Peyer's patch (tissue), 4 donors: ENCODE measurements at regions not wholly inside any gene's neighbourhood (a gene's known extent, or its start where the extent isn't known, plus 50 kb on each side); places are given as distances from the start of the nearest gene placed in this dataset.

Experiments
- POLR2A ChIP-seq, 2 donors: fragments of 450-650 bp; IDR thresholded peaks; one replicate each; pipeline ENCODE4 v1.5.1; 2017; ENCODE audit warnings: antibody characterized with exemption in 2 of 2, mild to moderate bottlenecking in 2 of 2, moderate library complexity in 2 of 2
- TF ChIP-seq, protein P1 (sequence below), 6 experiments: fragments of 450-650 bp in 4 of 6; fragments of 200-600 bp in 2 of 6; sonication (generic) in 1 of 6; IDR thresholded peaks; one replicate each; pipeline ENCODE4 v1.5.1; 2017 to 2019; ENCODE audit warnings: antibody characterized with exemption in 6 of 6, mild to moderate bottlenecking in 3 of 6, moderate library complexity in 1 of 6

DNA sequence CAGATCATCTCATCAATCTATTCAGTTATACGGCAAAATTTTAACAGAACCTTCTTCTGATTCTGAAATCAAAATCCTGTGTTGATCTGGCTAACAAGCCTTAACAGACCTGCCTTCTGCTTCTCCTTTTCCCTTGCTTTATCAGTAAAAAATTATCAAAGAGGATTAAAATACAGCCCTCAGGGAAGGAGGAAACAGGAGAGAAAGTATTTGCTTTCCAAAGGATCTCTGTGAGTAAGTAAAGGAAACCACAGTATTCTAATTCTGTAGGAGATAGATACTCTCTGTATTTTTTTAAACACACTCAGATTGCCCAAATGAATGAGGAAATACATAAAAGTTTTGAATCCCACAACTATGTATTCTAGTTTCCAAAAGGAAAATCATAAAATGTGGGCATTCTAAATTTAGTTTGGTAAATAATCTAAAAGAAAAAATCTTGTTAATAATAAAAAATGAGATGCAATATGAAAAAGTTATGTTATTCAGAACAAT is 221.8 kb downstream of the ZIC1 start:
- TF ChIP-seq, protein P1, sequence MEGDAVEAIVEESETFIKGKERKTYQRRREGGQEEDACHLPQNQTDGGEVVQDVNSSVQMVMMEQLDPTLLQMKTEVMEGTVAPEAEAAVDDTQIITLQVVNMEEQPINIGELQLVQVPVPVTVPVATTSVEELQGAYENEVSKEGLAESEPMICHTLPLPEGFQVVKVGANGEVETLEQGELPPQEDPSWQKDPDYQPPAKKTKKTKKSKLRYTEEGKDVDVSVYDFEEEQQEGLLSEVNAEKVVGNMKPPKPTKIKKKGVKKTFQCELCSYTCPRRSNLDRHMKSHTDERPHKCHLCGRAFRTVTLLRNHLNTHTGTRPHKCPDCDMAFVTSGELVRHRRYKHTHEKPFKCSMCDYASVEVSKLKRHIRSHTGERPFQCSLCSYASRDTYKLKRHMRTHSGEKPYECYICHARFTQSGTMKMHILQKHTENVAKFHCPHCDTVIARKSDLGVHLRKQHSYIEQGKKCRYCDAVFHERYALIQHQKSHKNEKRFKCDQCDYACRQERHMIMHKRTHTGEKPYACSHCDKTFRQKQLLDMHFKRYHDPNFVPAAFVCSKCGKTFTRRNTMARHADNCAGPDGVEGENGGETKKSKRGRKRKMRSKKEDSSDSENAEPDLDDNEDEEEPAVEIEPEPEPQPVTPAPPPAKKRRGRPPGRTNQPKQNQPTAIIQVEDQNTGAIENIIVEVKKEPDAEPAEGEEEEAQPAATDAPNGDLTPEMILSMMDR (IDR thresholded peaks at IDR 0.05): no peak
- TF ChIP-seq POLR2A (IDR thresholded peaks at IDR 0.05): no peak
